ENCODE measurements at regions not wholly inside any gene's neighbourhood (a gene's known extent, or its start where the extent isn't known, plus 50 kb on each side); places are given as distances from the start of the nearest gene placed in this dataset.
A peak's percentile ranks its signal among the peaks of the same experiment; 100 is the strongest.

DNA sequence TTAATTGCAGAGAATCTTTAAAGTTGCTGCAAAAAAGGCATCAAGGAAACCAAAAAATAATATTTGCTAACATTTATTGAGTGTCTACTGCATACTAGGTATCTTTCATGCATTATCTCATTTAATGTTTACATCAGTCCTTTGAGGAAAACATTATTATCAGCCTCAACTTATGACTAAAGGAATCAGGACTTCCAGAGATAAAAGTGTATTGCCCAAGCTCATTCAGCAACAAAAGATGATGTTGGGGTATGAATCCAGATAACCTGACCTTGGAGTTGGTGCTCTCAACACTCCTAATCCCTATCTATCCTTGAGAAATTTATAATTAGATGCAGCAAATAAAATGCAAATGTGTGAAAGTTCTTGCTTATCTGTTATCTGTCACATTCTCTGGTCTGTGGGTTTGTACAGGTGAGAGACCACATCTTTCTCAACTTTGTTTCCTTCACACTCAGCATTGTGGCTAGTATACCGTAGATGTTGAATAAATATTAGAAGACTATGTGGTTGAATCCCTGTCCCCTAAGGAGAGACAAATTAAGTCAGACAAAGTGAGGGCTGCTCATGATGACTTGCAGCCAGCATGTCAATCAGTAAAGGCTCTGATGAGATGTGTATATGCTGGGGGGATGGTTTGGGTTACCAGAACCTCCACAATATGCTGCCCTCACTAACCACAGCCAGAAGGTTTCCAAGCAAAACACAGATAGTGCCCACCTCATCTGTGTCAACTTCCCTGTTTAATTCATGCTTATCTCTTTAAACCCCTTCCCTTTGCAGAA, 82.6 kb downstream of the NOG start:
- no peak for DNase-seq
- TF ChIP-seq EZH2 (IDR thresholded peaks at IDR 0.05; ENCODE audit: low read depth) = no peak
- TF ChIP-seq, protein P1, sequence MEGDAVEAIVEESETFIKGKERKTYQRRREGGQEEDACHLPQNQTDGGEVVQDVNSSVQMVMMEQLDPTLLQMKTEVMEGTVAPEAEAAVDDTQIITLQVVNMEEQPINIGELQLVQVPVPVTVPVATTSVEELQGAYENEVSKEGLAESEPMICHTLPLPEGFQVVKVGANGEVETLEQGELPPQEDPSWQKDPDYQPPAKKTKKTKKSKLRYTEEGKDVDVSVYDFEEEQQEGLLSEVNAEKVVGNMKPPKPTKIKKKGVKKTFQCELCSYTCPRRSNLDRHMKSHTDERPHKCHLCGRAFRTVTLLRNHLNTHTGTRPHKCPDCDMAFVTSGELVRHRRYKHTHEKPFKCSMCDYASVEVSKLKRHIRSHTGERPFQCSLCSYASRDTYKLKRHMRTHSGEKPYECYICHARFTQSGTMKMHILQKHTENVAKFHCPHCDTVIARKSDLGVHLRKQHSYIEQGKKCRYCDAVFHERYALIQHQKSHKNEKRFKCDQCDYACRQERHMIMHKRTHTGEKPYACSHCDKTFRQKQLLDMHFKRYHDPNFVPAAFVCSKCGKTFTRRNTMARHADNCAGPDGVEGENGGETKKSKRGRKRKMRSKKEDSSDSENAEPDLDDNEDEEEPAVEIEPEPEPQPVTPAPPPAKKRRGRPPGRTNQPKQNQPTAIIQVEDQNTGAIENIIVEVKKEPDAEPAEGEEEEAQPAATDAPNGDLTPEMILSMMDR (conservative IDR thresholded peaks at IDR 0.05) = no peak
- no peaks in the 10 kb centered on the region for H3K27me3 ChIP-seq (ENCODE audit: insufficient read depth, low read depth)
- POLR2A ChIA-PET (ENCODE audit: unreplicated experiment) = no interaction called here
- no peaks in the 10 kb centered on the region for H3K9me2 ChIP-seq (ENCODE audit: insufficient read depth)
- CTCF ChIA-PET = interaction anchor here (1.4 to 2.9 kb wide), 2 partner anchors 40 kb away, joined by 3 to 11 read pairs; no protein-coding TSS in a partner anchor
- peaks cover 92% of the 10 kb centered on the region for H3K4me1 ChIP-seq (replicated peaks; ENCODE audit: insufficient read depth)
- H3K36me3 ChIP-seq (ENCODE audit: low read depth) = no peaks in the 10 kb centered on the region
- H3K79me2 ChIP-seq (ENCODE audit: low read depth) = no peaks in the 10 kb centered on the region
- no peaks in the 10 kb centered on the region for H3K9me3 ChIP-seq (ENCODE audit: insufficient read depth, low read depth)
- no peak overlapping the region for H2AFZ ChIP-seq
- 0 out of 2 replicates have a peak overlapping the region, but pooled peaks have one; percentile 3 for H3K27ac ChIP-seq
- H3K4me3 ChIP-seq = no peak overlapping the region
- BruUV-seq (replicated peaks) = no TSS peak
- intact Hi-C loops (cut with micrococcal nuclease; ENCODE audit: unreplicated experiment) = no loop called here
- H3K4me2 ChIP-seq = peak overlapping the region; percentile 1; the same call in 1 of the 2 replicates
- peaks cover 57% of the 10 kb centered on the region for H3F3A ChIP-seq (ENCODE audit: insufficient read depth, low read depth)
- H4K20me1 ChIP-seq (ENCODE audit: insufficient read depth) = no peaks in the 10 kb centered on the region

DNA sequence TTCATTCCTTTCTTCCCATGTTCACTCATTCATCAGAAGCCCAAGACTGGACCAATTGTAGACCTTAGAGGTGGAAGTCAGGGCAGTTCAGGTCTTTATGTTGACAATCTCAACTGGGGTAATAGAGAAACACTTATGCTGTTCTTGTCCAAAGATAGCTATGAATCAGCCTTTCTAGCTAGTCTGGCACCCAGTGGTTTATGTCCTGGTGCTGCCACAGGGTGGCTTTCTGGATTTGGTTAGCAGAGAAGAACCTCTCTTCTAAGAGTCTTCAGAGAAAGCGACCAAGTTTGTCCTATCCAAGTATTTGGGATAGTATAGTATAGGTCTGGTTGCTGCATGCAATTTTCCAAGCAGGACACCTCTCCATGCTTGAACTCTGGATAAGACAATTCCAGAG, 83.3 kb downstream of the NOG start:
- CTCF ChIA-PET = interaction anchor here (2.9 kb wide), 1 partner anchor 39 kb away, joined by 11 read pairs; no protein-coding TSS in a partner anchor
- POLR2A ChIA-PET (ENCODE audit: unreplicated experiment) = no interaction called here
- Histone ChIP-seq H3K4me1 (replicated peaks; ENCODE audit: insufficient read depth) (peaks cover 99% of the 10 kb centered on the region), H2AFZ (no peak overlapping the region), H3F3A (ENCODE audit: insufficient read depth, low read depth) (peaks cover 64% of the 10 kb centered on the region), H3K9me2 (ENCODE audit: insufficient read depth) (no peaks in the 10 kb centered on the region), H3K27me3 (ENCODE audit: insufficient read depth, low read depth) (no peaks in the 10 kb centered on the region), H3K4me2 (peak overlapping the region; percentile 1; the same call in 1 of the 2 replicates), H3K4me3 (no peak overlapping the region), H3K27ac (no peak overlapping the region), H4K20me1 (ENCODE audit: insufficient read depth) (no peaks in the 10 kb centered on the region), H3K79me2 (ENCODE audit: low read depth) (no peaks in the 10 kb centered on the region), H3K36me3 (ENCODE audit: low read depth) (no peaks in the 10 kb centered on the region), H3K9me3 (ENCODE audit: insufficient read depth, low read depth) (no peaks in the 10 kb centered on the region)
- no peak for DNase-seq
- intact Hi-C loops (cut with micrococcal nuclease; ENCODE audit: unreplicated experiment) = no loop called here
- no TSS peak for BruUV-seq (replicated peaks)
- TF ChIP-seq, protein P1 (conservative IDR thresholded peaks at IDR 0.05) = peak; percentile 34
- TF ChIP-seq EZH2 (IDR thresholded peaks at IDR 0.05; ENCODE audit: low read depth) = no peak

DNA sequence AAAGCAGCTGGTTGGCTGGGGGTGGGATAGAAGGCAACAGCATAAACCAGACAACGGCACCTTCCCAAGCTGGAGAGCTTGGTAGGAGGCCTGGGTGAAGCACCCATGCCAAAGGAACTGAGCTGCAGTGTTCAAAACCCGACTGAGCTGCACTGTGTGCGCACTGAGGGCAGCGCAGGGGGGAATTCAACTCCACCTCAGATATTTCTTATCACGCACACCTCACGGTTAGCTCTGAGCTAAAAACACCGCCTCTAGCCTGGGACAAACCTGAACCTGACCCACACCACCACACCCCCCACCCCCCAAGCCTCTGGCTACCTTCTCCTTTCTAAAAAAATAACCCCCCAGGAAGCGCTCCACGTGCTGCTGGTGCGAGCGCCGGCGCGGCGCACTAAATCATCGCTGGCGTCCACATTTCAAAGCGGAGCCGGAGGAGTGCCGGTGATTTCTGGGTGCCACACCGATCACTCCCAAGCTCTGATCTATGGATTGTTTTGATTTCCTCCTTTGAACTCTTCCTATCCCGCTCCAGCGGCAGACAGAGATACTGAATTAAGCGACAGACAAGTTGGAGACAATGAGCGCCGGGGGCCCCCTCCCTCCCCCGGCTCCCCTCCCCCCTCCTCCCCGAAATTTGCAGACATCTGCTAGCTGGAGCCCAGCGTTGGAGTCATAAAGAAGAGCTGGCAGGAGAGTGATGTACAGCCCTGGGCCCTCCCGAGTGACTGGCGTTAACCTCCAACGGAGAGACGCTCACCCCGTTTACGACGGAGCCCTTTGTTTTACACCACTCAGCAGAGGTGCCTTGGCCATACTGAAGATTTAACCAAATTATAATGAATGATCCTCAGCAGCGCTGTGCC, 85.0 kb downstream of the NOG start:
- ChIA-PET POLR2A (ENCODE audit: unreplicated experiment) (no interaction called here), CTCF (interaction anchor here (0.7 to 2.9 kb wide), 2 partner anchors 37 to 103 kb away, joined by 5 to 11 read pairs; no protein-coding TSS in a partner anchor)
- intact Hi-C loops (cut with micrococcal nuclease; ENCODE audit: unreplicated experiment) = loop anchor here (1.0 kb wide), 2 partner anchors 38 to 85 kb away; partner anchors contain the start of gene NOG
- Histone ChIP-seq H3F3A (ENCODE audit: insufficient read depth, low read depth) (peaks cover 75% of the 10 kb centered on the region), H3K36me3 (ENCODE audit: low read depth) (no peaks in the 10 kb centered on the region), H3K9me3 (ENCODE audit: insufficient read depth, low read depth) (no peaks in the 10 kb centered on the region), H3K27ac (peak overlapping the region; percentile 96), H3K79me2 (ENCODE audit: low read depth) (no peaks in the 10 kb centered on the region), H4K20me1 (ENCODE audit: insufficient read depth) (no peaks in the 10 kb centered on the region), H3K9me2 (ENCODE audit: insufficient read depth) (no peaks in the 10 kb centered on the region), H3K4me2 (peak overlapping the region; percentile 69), H3K27me3 (ENCODE audit: insufficient read depth, low read depth) (no peaks in the 10 kb centered on the region), H3K4me3 (0 out of 2 replicates have a peak overlapping the region, but pooled peaks have one; percentile 4), H2AFZ (no peak overlapping the region), H3K4me1 (replicated peaks; ENCODE audit: insufficient read depth) (peaks cover 100% of the 10 kb centered on the region)
- TF ChIP-seq EZH2 (IDR thresholded peaks at IDR 0.05; ENCODE audit: low read depth) = no peak
- TF ChIP-seq, protein P1 (conservative IDR thresholded peaks at IDR 0.05) = no peak
- BruUV-seq (replicated peaks) = no TSS peak
- no peak for DNase-seq
